ENCODE measurements at regions not wholly inside any gene's neighbourhood (a gene's known extent, or its start where the extent isn't known, plus 50 kb on each side); places are given as distances from the start of the nearest gene placed in this dataset.
A peak's percentile ranks its signal among the peaks of the same experiment; 100 is the strongest.

- DNase-seq: no peak
Observed at GRCh38 chr6:167567142-167568033, 242.5 kb downstream of the TTLL2 start.

- DNase-seq: no peak
Observed at GRCh38 chr6:167568407-167569024, 243.6 kb downstream of the TTLL2 start.

GRCh38 chr6:167569041-167569805, 244.3 kb downstream of the TTLL2 start:
- DNase-seq: no peak

GRCh38 chr6:167569879-167570278, 245.0 kb downstream of the TTLL2 start:
- DNase-seq: no peak

- no peak for DNase-seq
Observed at GRCh38 chr6:167570460-167571400, 245.8 kb downstream of the TTLL2 start.

GRCh38 chr6:167571550-167571949, 246.7 kb downstream of the TTLL2 start:
- no peak for DNase-seq

GRCh38 chr6:167572106-167572505, 247.2 kb downstream of the TTLL2 start:
- no peak for DNase-seq

GRCh38 chr6:167572841-167573271, 248.0 kb downstream of the TTLL2 start:
- DNase-seq: no peak

- peak; percentile 64 for DNase-seq
Observed at GRCh38 chr6:167573461-167574215, 248.8 kb downstream of the TTLL2 start.

GRCh38 chr6:167574431-167575151, 249.7 kb downstream of the TTLL2 start:
- DNase-seq: no peak

- no peak for DNase-seq
Observed at GRCh38 chr6:167575158-167575696, 250.3 kb downstream of the TTLL2 start.

GRCh38 chr6:167576050-167576741, 250.5 kb upstream of the AFDN start:
- no peak for DNase-seq

GRCh38 chr6:167576828-167577503, 249.7 kb upstream of the AFDN start:
- DNase-seq: no peak

GRCh38 chr6:167577891-167578361, 248.8 kb upstream of the AFDN start:
- DNase-seq: no peak

- DNase-seq: no peak
Observed at GRCh38 chr6:167578371-167578901, 248.3 kb upstream of the AFDN start.

- no peak for DNase-seq
Observed at GRCh38 chr6:167579806-167580618, 246.7 kb upstream of the AFDN start.

GRCh38 chr6:167580619-167580911, 246.1 kb upstream of the AFDN start:
- peak; percentile 54 for DNase-seq

- DNase-seq: no peak
Observed at GRCh38 chr6:167581637-167582036, 245.1 kb upstream of the AFDN start.
